SK-N-SH (cell line): ENCODE measurements at regions not wholly inside any gene's neighbourhood (a gene's known extent, or its start where the extent isn't known, plus 50 kb on each side); places are given as distances from the start of the nearest gene placed in this dataset.

Source experiments
- CTCF ChIA-PET: fragments of 300-600, 350-600 bp; formaldehyde crosslinking; extraction: SDS; loops from one replicate; lab custom pipeline; 2021; lab: Yijun Ruan, JAX
- POLR2A ChIA-PET: fragments of 350-600 bp; sonication (Branson Sonifier 250); formaldehyde crosslinking; extraction: SDS; loops from one replicate; lab custom pipeline; 2020; ENCODE audit warnings: antibody characterized with exemption, inconsistent platforms; lab: Yijun Ruan, JAX
- DNase-seq: peaks from one replicate; pipeline ENCODE4 v3.0.0; 2012
- H2AFZ ChIP-seq: fragments of 200-600 bp; sonication (generic); 2 replicates; pipeline ENCODE4 v1.8.1; 2016; ENCODE audit warnings: antibody characterized with exemption, mild to moderate bottlenecking, low read depth
- H3F3A ChIP-seq: fragments of 200-600 bp; sonication (generic); replicated peaks from 2 replicates; pipeline ENCODE3; 2016; ENCODE audit warnings: antibody characterized with exemption, mild to moderate bottlenecking; ENCODE audit not compliant: insufficient read depth
- H3K27ac ChIP-seq, 2 experiments: fragments of 200-500 bp in 1 of 2; fragments of 200-600 bp in 1 of 2; sonication (Bioruptor generic) in 1 of 2; sonication (generic), shearing (Covaris generic) in 1 of 2; 2 replicates each; pipeline versions ENCODE4 v1.5.1 to v1.6.1; 2014 to 2016; ENCODE audit warnings: low read depth in 2 of 2, inconsistent platforms in 1 of 2, low read length in 1 of 2, mild to moderate bottlenecking in 1 of 2, mixed read lengths in 1 of 2
- H3K27me3 ChIP-seq: fragments of 200-600 bp; sonication (generic), shearing (Covaris generic); 2 replicates; pipeline ENCODE4 v1.6.1; 2016; ENCODE audit warnings: mixed run types; ENCODE audit not compliant: insufficient read depth
- H3K36me3 ChIP-seq, 2 experiments: fragments of 200-500 bp in 1 of 2; fragments of 200-600 bp in 1 of 2; sonication (Bioruptor generic) in 1 of 2; sonication (generic) in 1 of 2; replicated peaks in 1 of 2; 2 replicates each; pipeline versions ENCODE3 to v1.5.1; 2014 to 2016; ENCODE audit warnings: low read length in 1 of 2, mild to moderate bottlenecking in 1 of 2; ENCODE audit not compliant: insufficient read depth in 2 of 2, control insufficient read depth in 1 of 2
- H3K4me1 ChIP-seq, 2 experiments: fragments of 200-500 bp in 1 of 2; fragments of 200-600 bp in 1 of 2; sonication (Bioruptor generic) in 1 of 2; sonication (generic), shearing (Covaris generic) in 1 of 2; 2 replicates each; pipeline versions ENCODE4 v1.5.1 to v1.6.1; 2014 to 2016; ENCODE audit warnings: low read depth in 1 of 2, low read length in 1 of 2, mixed run types in 1 of 2; ENCODE audit not compliant: insufficient read depth in 2 of 2, control insufficient read depth in 1 of 2
- H3K4me2 ChIP-seq: fragments of 200-600 bp; sonication (generic), shearing (Covaris generic); 2 replicates; pipeline ENCODE4 v1.6.1; 2017; ENCODE audit warnings: mixed run types
- H3K4me3 ChIP-seq, 2 experiments: fragments of 200-500 bp in 1 of 2; fragments of 200-600 bp in 1 of 2; sonication (Bioruptor generic) in 1 of 2; sonication (generic), shearing (Covaris generic) in 1 of 2; 2 replicates each; pipeline versions ENCODE4 v1.5.1 to v1.8.1; 2014 to 2016; ENCODE audit warnings: low read depth in 2 of 2, inconsistent platforms in 1 of 2, low read length in 1 of 2, mild to moderate bottlenecking in 1 of 2, mixed read lengths in 1 of 2, moderate library complexity in 1 of 2
- H3K79me2 ChIP-seq: fragments of 200-600 bp; sonication (generic); 2 replicates; pipeline ENCODE4 v1.8.1; 2017; ENCODE audit warnings: mild to moderate bottlenecking; ENCODE audit not compliant: insufficient read depth
- H3K9ac ChIP-seq: fragments of 200-600 bp; sonication (generic); 2 replicates; pipeline ENCODE4 v1.6.1; 2017; ENCODE audit warnings: mixed run types
- H3K9me2 ChIP-seq: fragments of 200-600 bp; sonication (generic); 2 replicates; pipeline ENCODE4 v1.6.1; 2017; ENCODE audit warnings: mixed run types
- H3K9me3 ChIP-seq: fragments of 200-600 bp; sonication (generic); 2 replicates; pipeline ENCODE4 v1.6.1; 2017; ENCODE audit warnings: mixed run types, mild to moderate bottlenecking, moderate library complexity
- H4K20me1 ChIP-seq: fragments of 200-600 bp; sonication (generic); 2 replicates; pipeline ENCODE4 v1.6.1; 2017; ENCODE audit warnings: mild to moderate bottlenecking, mixed run types; ENCODE audit not compliant: insufficient read depth
- FOXJ3 ChIP-seq: sonication (generic); formaldehyde crosslinking; IDR thresholded peaks from 2 replicates; pipeline ENCODE4 v1.5.1; 2020; ENCODE audit warnings: mild to moderate bottlenecking, missing genetic modification reagents
- FOXM1 ChIP-seq: IDR thresholded peaks from 2 replicates; pipeline ENCODE4 v1.4.0; 2012; ENCODE audit warnings: low read depth, mild to moderate bottlenecking
- GATA2 ChIP-seq: sonication (generic); formaldehyde crosslinking; IDR thresholded peaks from 2 replicates; pipeline ENCODE4 v1.5.0; 2020; ENCODE audit warnings: mild to moderate bottlenecking, missing genetic modification reagents
- IRF3 ChIP-seq: fragments of 150-350 bp; IDR thresholded peaks from 2 replicates; pipeline ENCODE4 v1.6.1; 2016; ENCODE audit warnings: mild to moderate bottlenecking, low read depth, low read length
- JUND ChIP-seq: IDR thresholded peaks from 2 replicates; pipeline ENCODE4 v1.4.0; 2012
- MAX ChIP-seq: IDR thresholded peaks from 2 replicates; pipeline ENCODE4 v1.4.0; 2012; ENCODE audit warnings: low read depth
- MEF2A ChIP-seq: IDR thresholded peaks from 2 replicates; pipeline ENCODE4 v1.4.0; 2012; ENCODE audit warnings: low read depth, borderline replicate concordance
- MXI1 ChIP-seq: IDR thresholded peaks from 2 replicates; pipeline ENCODE4 v1.6.1; 2012; ENCODE audit warnings: mild to moderate bottlenecking, low read depth, low read length, improper control_type of control experiment
- NFIC ChIP-seq: IDR thresholded peaks from 2 replicates; pipeline ENCODE4 v1.4.0; 2012; ENCODE audit warnings: borderline replicate concordance
- RAD21 ChIP-seq: IDR thresholded peaks from 2 replicates; pipeline ENCODE4 v1.6.1; 2012; ENCODE audit warnings: mild to moderate bottlenecking, low read length
- RCOR1 ChIP-seq: fragments of 150-350 bp; IDR thresholded peaks from 2 replicates; pipeline ENCODE4 v1.6.1; 2017; ENCODE audit warnings: antibody characterized with exemption, low read length
- SMC3 ChIP-seq: IDR thresholded peaks from 2 replicates; pipeline ENCODE4 v1.6.1; 2012; ENCODE audit warnings: low read depth, low read length, improper control_type of control experiment
- TCF12 ChIP-seq: IDR thresholded peaks from 2 replicates; pipeline ENCODE4 v1.4.0; 2012
- WGBS: methylation state at CpG from one replicate; pipeline ENCODE4 v1.1.6; 2017; ENCODE audit warnings: low lambda C conversion rate; 5-methylcytosine and 5-hydroxymethylcytosine counted together
- TF ChIP-seq, protein P1 (sequence below): IDR thresholded peaks from 2 replicates; pipeline ENCODE4; 2012
- TF ChIP-seq, protein P2 (sequence below): IDR thresholded peaks from 2 replicates; pipeline ENCODE4 v1.4.0; 2012; ENCODE audit warnings: low read depth, borderline replicate concordance
- TF ChIP-seq, protein P3 (sequence below): IDR thresholded peaks from 2 replicates; pipeline ENCODE4 v1.4.0; 2012; ENCODE audit warnings: low read depth, borderline replicate concordance

GRCh38 chr11:41786087-41786486 is 326.6 kb upstream of the LRRC4C start:
- H3F3A ChIP-seq: no peaks in the 10 kb centered on the region
- no peaks in the 10 kb centered on the region for H4K20me1 ChIP-seq
- H3K9ac ChIP-seq: no peak overlapping the region
- CTCF ChIA-PET: no interaction called here
- 20% methylated on average over 1 of the region's 1 CpG for WGBS
- H3K79me2 ChIP-seq: no peaks in the 10 kb centered on the region
- no peaks in the 10 kb centered on the region for H3K27me3 ChIP-seq
- H2AFZ ChIP-seq: no peak overlapping the region
- no peak overlapping the region for H3K27ac ChIP-seq
- no peaks in the 10 kb centered on the region for H3K9me3 ChIP-seq
- no peak for DNase-seq
- no peaks in the 10 kb centered on the region for H3K36me3 ChIP-seq
- no peaks in the 10 kb centered on the region for H3K9me2 ChIP-seq
- no peaks in the 10 kb centered on the region for H3K4me1 ChIP-seq
- no peak overlapping the region for H3K4me3 ChIP-seq
- no peak for TF ChIP-seq IRF3
- TF ChIP-seq RCOR1: no peak
- no peak for TF ChIP-seq MXI1
- TF ChIP-seq, protein P1, sequence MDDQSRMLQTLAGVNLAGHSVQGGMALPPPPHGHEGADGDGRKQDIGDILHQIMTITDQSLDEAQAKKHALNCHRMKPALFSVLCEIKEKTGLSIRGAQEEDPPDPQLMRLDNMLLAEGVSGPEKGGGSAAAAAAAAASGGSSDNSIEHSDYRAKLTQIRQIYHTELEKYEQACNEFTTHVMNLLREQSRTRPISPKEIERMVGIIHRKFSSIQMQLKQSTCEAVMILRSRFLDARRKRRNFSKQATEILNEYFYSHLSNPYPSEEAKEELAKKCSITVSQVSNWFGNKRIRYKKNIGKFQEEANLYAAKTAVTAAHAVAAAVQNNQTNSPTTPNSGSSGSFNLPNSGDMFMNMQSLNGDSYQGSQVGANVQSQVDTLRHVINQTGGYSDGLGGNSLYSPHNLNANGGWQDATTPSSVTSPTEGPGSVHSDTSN: no peak
- no peak for TF ChIP-seq MAX
- no peak for TF ChIP-seq NFIC
- TF ChIP-seq FOXJ3 (CRISPR knock-in tag): no peak
- no peak for TF ChIP-seq JUND
- H3K4me2 ChIP-seq: no peak overlapping the region
- POLR2A ChIA-PET: no interaction called here

DNA sequence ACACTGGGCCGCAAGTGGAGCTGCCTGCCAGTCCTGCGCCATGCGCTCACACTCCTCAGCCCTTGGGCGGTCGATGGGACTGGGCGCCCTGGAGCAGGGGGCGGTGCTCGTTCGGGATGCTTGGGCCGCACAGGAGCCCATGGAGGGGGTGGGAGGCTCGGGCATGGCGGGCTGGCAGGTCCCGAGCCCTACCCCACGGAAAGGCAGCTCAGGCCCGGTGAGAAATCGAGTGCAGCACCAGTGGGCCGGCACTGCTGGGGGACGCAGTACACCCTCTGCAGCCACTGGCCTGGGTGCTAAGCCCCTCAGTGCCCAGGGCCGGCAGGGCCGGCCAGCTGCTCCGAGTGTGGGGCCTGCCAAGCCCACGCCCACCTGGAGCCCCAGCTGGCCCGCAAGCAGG is 328.7 kb upstream of the LRRC4C start:
- no peaks in the 10 kb centered on the region for H3K27me3 ChIP-seq
- H3K9me3 ChIP-seq: no peaks in the 10 kb centered on the region
- no peaks in the 10 kb centered on the region for H3K79me2 ChIP-seq
- no peak overlapping the region for H3K27ac ChIP-seq
- H3K9ac ChIP-seq: no peak overlapping the region
- H3K4me1 ChIP-seq: no peaks in the 10 kb centered on the region
- no peaks in the 10 kb centered on the region for H3K36me3 ChIP-seq
- H3K9me2 ChIP-seq: no peaks in the 10 kb centered on the region
- no peak overlapping the region for H2AFZ ChIP-seq
- 100% methylated on average over 1 of the region's 23 CpGs for WGBS
- CTCF ChIA-PET: no interaction called here
- no peaks in the 10 kb centered on the region for H4K20me1 ChIP-seq
- no peak for DNase-seq
- H3K4me2 ChIP-seq: no peak overlapping the region
- POLR2A ChIA-PET: no interaction called here
- TF ChIP-seq RAD21 (no peak), FOXM1 (no peak), GATA2 (CRISPR knock-in tag) (no peak), MEF2A (no peak), SMC3 (no peak), NFIC (no peak), RCOR1 (no peak), TCF12 (no peak)
- TF ChIP-seq, protein P1: no peak
- TF ChIP-seq, protein P2, sequence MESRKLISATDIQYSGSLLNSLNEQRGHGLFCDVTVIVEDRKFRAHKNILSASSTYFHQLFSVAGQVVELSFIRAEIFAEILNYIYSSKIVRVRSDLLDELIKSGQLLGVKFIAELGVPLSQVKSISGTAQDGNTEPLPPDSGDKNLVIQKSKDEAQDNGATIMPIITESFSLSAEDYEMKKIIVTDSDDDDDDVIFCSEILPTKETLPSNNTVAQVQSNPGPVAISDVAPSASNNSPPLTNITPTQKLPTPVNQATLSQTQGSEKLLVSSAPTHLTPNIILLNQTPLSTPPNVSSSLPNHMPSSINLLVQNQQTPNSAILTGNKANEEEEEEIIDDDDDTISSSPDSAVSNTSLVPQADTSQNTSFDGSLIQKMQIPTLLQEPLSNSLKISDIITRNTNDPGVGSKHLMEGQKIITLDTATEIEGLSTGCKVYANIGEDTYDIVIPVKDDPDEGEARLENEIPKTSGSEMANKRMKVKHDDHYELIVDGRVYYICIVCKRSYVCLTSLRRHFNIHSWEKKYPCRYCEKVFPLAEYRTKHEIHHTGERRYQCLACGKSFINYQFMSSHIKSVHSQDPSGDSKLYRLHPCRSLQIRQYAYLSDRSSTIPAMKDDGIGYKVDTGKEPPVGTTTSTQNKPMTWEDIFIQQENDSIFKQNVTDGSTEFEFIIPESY: no peak
- TF ChIP-seq, protein P3, sequence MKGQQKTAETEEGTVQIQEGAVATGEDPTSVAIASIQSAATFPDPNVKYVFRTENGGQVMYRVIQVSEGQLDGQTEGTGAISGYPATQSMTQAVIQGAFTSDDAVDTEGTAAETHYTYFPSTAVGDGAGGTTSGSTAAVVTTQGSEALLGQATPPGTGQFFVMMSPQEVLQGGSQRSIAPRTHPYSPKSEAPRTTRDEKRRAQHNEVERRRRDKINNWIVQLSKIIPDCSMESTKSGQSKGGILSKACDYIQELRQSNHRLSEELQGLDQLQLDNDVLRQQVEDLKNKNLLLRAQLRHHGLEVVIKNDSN: no peak
- no peak overlapping the region for H3K4me3 ChIP-seq
- H3F3A ChIP-seq: no peaks in the 10 kb centered on the region
